IMR-90 (cell line): ENCODE measurements at regions not wholly inside any gene's neighbourhood (a gene's known extent, or its start where the extent isn't known, plus 50 kb on each side); places are given as distances from the start of the nearest gene placed in this dataset.

Experiments
- ATAC-seq: fragments of 200-7000 bp; cut with Tn5 transposase; 2 replicates; pipeline ENCODE4 v1.9.1; 2020; ENCODE audit warnings: low read depth, mild to moderate bottlenecking, moderate library complexity
- BruUV-seq: library from RNA; stranded (reverse); fragments of 400-500 nt; replicated peaks from 2 replicates; lab custom pipeline; 2021; lab: Mats Ljungman, UMichigan
- CTCF ChIA-PET: fragments of 300-600 bp; formaldehyde crosslinking; extraction: SDS; loops from one replicate; lab custom pipeline; 2021; ENCODE audit warnings: antibody characterized with exemption; lab: Yijun Ruan, JAX
- POLR2A ChIA-PET: fragments of 300-600 bp; sonication (Branson Sonifier 250); formaldehyde crosslinking; loops from one replicate; lab custom pipeline; 2022; ENCODE audit warnings: antibody characterized with exemption; ENCODE audit not compliant: unreplicated experiment; lab: Charles Lee
- DNase-seq: peaks from one replicate; pipeline ENCODE4 v3.0.0; 2013
- H2AFZ ChIP-seq: replicated peaks from 2 replicates; pipeline ENCODE3; 2013; ENCODE audit warnings: low read length, mild to moderate bottlenecking; ENCODE audit not compliant: poor library complexity
- H2AK5ac ChIP-seq: 2 replicates; pipeline ENCODE4 v1.6.1; 2013; ENCODE audit warnings: low read depth, low read length, inconsistent platforms
- H2AK9ac ChIP-seq: replicated peaks from 2 replicates; pipeline ENCODE3; 2013; ENCODE audit warnings: mild to moderate bottlenecking, low read depth, low read length, moderate library complexity; ENCODE audit not compliant: poor library complexity
- H2BK120ac ChIP-seq: 2 replicates; pipeline ENCODE4 v1.6.1; 2013; ENCODE audit warnings: low read depth, low read length, inconsistent platforms
- H2BK15ac ChIP-seq: 3 replicates; pipeline ENCODE4 v1.6.1; 2013; ENCODE audit warnings: low read depth, low read length, inconsistent platforms
- H2BK20ac ChIP-seq: 2 replicates; pipeline ENCODE4 v1.6.1; 2013; ENCODE audit warnings: low read depth, mild to moderate bottlenecking, inconsistent platforms, low read length, moderate library complexity
- H2BK5ac ChIP-seq: 2 replicates; pipeline ENCODE4 v1.6.1; 2013; ENCODE audit warnings: mild to moderate bottlenecking, low read depth, low read length, inconsistent platforms; ENCODE audit not compliant: poor library complexity, severe bottlenecking
- H3K14ac ChIP-seq: replicated peaks from 2 replicates; pipeline ENCODE4 v1.6.1; 2013; ENCODE audit warnings: low read depth, low read length, inconsistent platforms
- H3K18ac ChIP-seq: 2 replicates; pipeline ENCODE4 v1.6.1; 2013; ENCODE audit warnings: low read depth, low read length, control low read depth
- H3K23ac ChIP-seq: 2 replicates; pipeline ENCODE4 v1.6.1; 2013; ENCODE audit warnings: low read depth, low read length, inconsistent platforms
- H3K27ac ChIP-seq: 2 replicates; pipeline ENCODE4 v1.5.1; 2013; ENCODE audit warnings: mild to moderate bottlenecking, control low read depth, low read length; ENCODE audit not compliant: insufficient read depth
- H3K27me3 ChIP-seq: 2 replicates; pipeline ENCODE4 v1.6.1; 2013; ENCODE audit warnings: low read length; ENCODE audit not compliant: control insufficient read depth, insufficient read depth
- H3K36me3 ChIP-seq: 2 replicates; pipeline ENCODE4 v1.6.1; 2013; ENCODE audit warnings: low read length, mixed read lengths; ENCODE audit not compliant: control insufficient read depth, insufficient read depth
- H3K4ac ChIP-seq: 2 replicates; pipeline ENCODE4 v1.6.1; 2013; ENCODE audit warnings: low read depth, low read length, inconsistent platforms
- H3K4me1 ChIP-seq: 2 replicates; pipeline ENCODE4 v1.6.1; 2013; ENCODE audit warnings: low read length, mixed read lengths; ENCODE audit not compliant: control insufficient read depth, insufficient read depth
- H3K4me2 ChIP-seq: 2 replicates; pipeline ENCODE4 v1.6.1; 2013; ENCODE audit warnings: low read depth, mild to moderate bottlenecking, control low read depth, low read length, moderate library complexity
- H3K4me3 ChIP-seq: 2 replicates; pipeline ENCODE4 v1.5.1; 2013; ENCODE audit warnings: low read depth, mild to moderate bottlenecking, control low read depth, low read length, moderate library complexity; ENCODE audit not compliant: insufficient read depth
- H3K56ac ChIP-seq: 2 replicates; pipeline ENCODE4 v1.6.1; 2013; ENCODE audit warnings: low read length, inconsistent platforms; ENCODE audit not compliant: insufficient read depth; ENCODE audit errors: extremely low read depth
- H3K79me1 ChIP-seq, 2 experiments: 2 replicates each; pipeline ENCODE4 v1.6.1; 2013; ENCODE audit warnings: low read length in 2 of 2, inconsistent platforms in 1 of 2, low read depth in 1 of 2
- H3K9ac ChIP-seq: 2 replicates; pipeline ENCODE4 v1.6.1; 2013; ENCODE audit warnings: low read depth, low read length, control low read depth
- H3K9me1 ChIP-seq: 2 replicates; pipeline ENCODE4 v1.6.1; 2013; ENCODE audit warnings: low read length, inconsistent platforms; ENCODE audit not compliant: insufficient read depth
- H3K9me3 ChIP-seq: 2 replicates; pipeline ENCODE4 v1.6.1; 2013; ENCODE audit warnings: low read length; ENCODE audit not compliant: control insufficient read depth, insufficient read depth
- H4K20me1 ChIP-seq: 2 replicates; pipeline ENCODE4 v1.6.1; 2013; ENCODE audit warnings: low read length, inconsistent platforms; ENCODE audit not compliant: insufficient read depth
- H4K5ac ChIP-seq: 2 replicates; pipeline ENCODE4 v1.6.1; 2013; ENCODE audit warnings: mild to moderate bottlenecking, low read depth, low read length, control low read depth
- H4K8ac ChIP-seq, 2 experiments: 2 replicates each; pipeline ENCODE4 v1.6.1; 2013; ENCODE audit warnings: low read depth in 2 of 2, low read length in 2 of 2, control low read depth in 1 of 2, inconsistent platforms in 1 of 2
- H4K91ac ChIP-seq: 2 replicates; pipeline ENCODE4 v1.6.1; 2013; ENCODE audit warnings: low read depth, low read length, inconsistent platforms; ENCODE audit not compliant: insufficient read depth
- CTCF ChIP-seq: conservative IDR thresholded peaks from 2 replicates; pipeline ENCODE4 v1.5.1; 2012; ENCODE audit warnings: mild to moderate bottlenecking, low read depth, low read length, improper control_type of control experiment
- WGBS, 2 experiments: methylation state at CpG; one replicate each; pipeline versions ENCODE4 v1.1.5 to v1.1.7; 2013; ENCODE audit warnings: missing lambda C conversion rate in 2 of 2; ENCODE audit not compliant: insufficient read length in 1 of 2; ENCODE audit errors: extremely low coverage in 2 of 2; 5-methylcytosine and 5-hydroxymethylcytosine counted together
- dilution Hi-C: fragments of 300-500 bp; cut with HindIII; formaldehyde crosslinking; loops from one replicate; pipeline ENCODE4 v1.14.3; 2018; ENCODE audit warnings: low sequenced_read_pairs; ENCODE audit not compliant: unreplicated experiment
- in situ Hi-C: fragments of 300-500 bp; cut with MboI; formaldehyde crosslinking; loops from 3 replicates; pipeline ENCODE4 v1.14.3; 2019; ENCODE audit warnings: low sequenced_read_pairs, inconsistent platforms, mixed read lengths
- intact Hi-C: fragments of 100-400 bp; cut with micrococcal nuclease; formaldehyde crosslinking; loops from 2 replicates; pipeline ENCODE4 v1.10.0; 2022

- Histone ChIP-seq H2BK20ac (no peak overlapping the region), H2BK120ac (peak overlapping the region; percentile 19; the same call in 1 of the 2 replicates), H3K18ac (no peak overlapping the region), H2AK9ac (no peak overlapping the region), H3K4me3 (no peak overlapping the region), H3K9me1 (peaks cover 8% of the 10 kb centered on the region; the same call in 1 of the 2 replicates), H4K91ac (no peak overlapping the region), H3K4me1 (peaks cover 10% of the 10 kb centered on the region), H2AFZ (no peak overlapping the region), H4K8ac (no peak overlapping the region), H4K20me1 (no peaks in the 10 kb centered on the region), H3K23ac (no peak overlapping the region), H3K14ac (no peak overlapping the region), H2BK5ac (no peak overlapping the region), H3K56ac (no peak overlapping the region), H3K36me3 (no peaks in the 10 kb centered on the region), H3K27me3 (no peaks in the 10 kb centered on the region; the same call in 1 of the 2 replicates), H4K5ac (no peak overlapping the region), H3K4me2 (no peak overlapping the region), H3K9me3 (no peaks in the 10 kb centered on the region; the same call in 1 of the 2 replicates), H3K9ac (no peak overlapping the region), H3K79me1 (no peaks in the 10 kb centered on the region), H3K27ac (no peak overlapping the region), H2AK5ac (no peak overlapping the region; the same call in 1 of the 2 replicates), H2BK15ac (no peak overlapping the region), H3K4ac (no peak overlapping the region)
- ATAC-seq, result no peak
- 80% methylated on average over 1 of the region's 8 CpGs; no CpG with 5 or more reads in 1 of the 2 experiments for WGBS, 2 experiments
- no TSS peak for BruUV-seq
- no peak for DNase-seq
- intact Hi-C loops (no loop called here), dilution Hi-C loops (no loop called here), in situ Hi-C loops (no loop called here)
- no peak for TF ChIP-seq CTCF
- ChIA-PET POLR2A (interaction anchor here (1.3 kb wide), 1 partner anchor 14 kb away, joined by 5 read pairs; no protein-coding TSS in a partner anchor), CTCF (no interaction called here)
These were observed 106.5 kb upstream of the HS6ST1 start for GRCh38 chr2:128425216-128425615.
